Hematopoietic multipotent progenitor cell treated with erythropoietin and hydrocortisone succinate and interleukin-3 and kit ligand, for 6 days (in vitro differentiated cells): ENCODE measurements at regions not wholly inside any gene's neighbourhood (a gene's known extent, or its start where the extent isn't known, plus 50 kb on each side); places are given as distances from the start of the nearest gene placed in this dataset.
A peak's percentile ranks its signal among the peaks of the same experiment; 100 is the strongest.

Experiments used
- DNase-seq: peaks from one replicate; pipeline ENCODE4 v3.0.0-alpha.2; 2015

GRCh38 chr1:84090447-84091245 lies 53.4 kb upstream of the PRKACB start:
- DNase-seq: no peak

DNA sequence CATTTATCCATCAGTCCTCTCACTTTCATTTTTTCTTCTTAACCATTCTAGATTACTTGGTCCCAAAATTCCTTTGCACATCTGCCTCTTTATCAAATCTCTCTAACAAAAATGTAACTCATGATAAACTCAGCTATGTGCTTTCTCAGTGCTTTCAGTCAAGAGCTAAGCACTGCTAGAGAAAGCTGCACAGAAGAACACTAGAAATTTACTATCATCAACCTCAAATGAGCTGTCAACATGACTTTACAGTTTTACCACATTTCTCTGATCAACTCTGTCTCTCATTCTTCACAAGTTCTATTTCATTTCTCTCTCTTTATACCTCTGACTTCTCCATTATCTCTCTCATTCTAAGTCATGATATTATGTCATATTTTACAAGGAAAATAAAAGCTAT lies 54.2 kb upstream of the PRKACB start:
- DNase-seq: no peak

DNA sequence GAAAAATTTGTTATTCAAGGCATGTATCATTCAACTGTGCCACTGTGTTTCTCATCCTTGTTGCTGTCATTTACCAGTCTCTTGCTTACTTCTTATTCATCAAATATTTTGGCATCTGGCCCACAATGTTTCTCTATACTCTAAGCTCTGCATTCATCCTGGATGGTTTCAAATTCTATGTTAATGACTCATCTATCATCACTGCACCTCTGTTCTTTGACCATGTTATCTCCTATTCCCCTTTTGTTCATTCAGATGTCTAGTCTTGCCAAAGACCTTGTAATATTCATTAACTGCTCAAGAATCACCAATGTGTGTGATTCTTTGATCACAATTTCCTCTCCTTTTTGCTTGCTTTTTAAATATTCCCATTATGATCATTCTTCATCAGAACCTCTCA lies 54.6 kb upstream of the PRKACB start:
- DNase-seq: peak; percentile 52

- DNase-seq: no peak
Observed at GRCh38 chr1:84086616-84087015, 57.5 kb upstream of the PRKACB start.

GRCh38 chr1:84086189-84086588 lies 57.9 kb upstream of the PRKACB start:
- DNase-seq: no peak

- no peak for DNase-seq
Observed at GRCh38 chr1:84083307-84083706, 60.8 kb upstream of the PRKACB start.

- DNase-seq: peak; percentile 41
Observed at GRCh38 chr1:84078842-84079202, 65.2 kb upstream of the PRKACB start.

DNA sequence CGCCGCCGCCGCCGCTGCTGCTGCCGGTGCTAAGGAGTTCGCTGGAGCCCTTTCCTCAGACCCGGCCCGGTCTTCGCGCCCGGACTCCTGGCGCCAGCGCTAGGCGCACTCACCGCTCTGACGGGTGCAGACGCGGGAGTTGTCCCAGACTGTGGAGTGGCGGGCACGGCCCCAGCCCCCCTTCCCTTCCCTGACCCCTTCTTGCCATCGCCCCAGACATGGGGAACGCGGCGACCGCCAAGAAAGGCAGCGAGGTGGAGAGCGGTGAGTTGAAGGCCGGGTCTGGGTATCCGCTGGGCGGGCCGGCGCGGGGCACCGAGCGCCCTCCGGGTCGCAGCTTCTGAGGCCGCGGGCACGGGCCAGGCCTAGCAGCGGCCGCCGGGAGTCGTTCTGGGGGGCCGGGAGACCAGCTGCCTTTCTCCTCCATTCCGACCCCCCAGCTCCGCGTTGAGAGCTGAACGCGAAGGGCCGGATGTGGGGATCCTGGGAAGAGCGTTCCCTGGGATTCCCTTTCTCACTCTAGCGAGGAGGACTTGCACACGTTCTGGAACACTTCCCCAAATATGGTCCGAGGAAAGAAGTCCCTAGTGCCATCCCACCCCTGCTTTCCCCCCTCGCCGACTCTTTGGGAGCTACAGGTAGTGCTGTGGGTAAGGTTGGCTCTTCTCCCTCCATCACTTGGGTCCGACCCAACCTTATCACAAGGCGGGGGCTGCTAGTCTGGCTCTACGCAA lies 65.8 kb upstream of the PRKACB start:
- peak; percentile 36 for DNase-seq

DNA sequence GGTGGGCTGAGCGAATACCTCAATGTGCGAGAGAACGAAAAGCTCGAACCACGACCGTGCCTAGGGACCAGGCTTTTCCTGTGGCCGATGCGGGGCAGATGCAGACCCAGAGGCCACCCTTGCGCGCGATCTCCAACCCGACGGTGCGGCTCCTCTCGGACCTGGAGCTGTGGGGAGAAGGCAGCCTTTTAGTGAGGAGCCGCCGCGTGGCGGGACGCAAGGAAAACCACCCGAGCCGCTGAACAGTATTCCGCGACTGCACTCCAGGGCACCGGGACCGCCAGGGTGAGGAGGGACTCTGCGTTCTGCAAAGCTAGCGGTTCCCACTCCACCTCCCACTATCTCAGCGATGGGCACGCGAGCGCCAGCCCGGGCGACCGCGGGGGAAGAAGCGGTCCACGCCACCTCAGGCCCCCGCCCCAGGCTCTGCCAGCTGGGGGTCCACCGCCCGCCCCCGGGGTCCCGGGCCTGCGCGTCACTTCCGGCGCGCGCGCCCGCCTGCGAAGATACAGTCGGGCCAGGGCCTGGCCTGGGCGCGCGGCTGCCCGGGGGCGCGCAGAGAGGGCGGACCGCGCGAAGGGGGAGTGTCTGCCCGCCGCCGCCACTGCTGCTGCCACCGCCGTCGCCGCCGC lies 66.5 kb upstream of the PRKACB start:
- DNase-seq: peak; percentile 85

GRCh38 chr1:84073266-84073665 lies 70.8 kb upstream of the PRKACB start:
- DNase-seq: no peak

DNA sequence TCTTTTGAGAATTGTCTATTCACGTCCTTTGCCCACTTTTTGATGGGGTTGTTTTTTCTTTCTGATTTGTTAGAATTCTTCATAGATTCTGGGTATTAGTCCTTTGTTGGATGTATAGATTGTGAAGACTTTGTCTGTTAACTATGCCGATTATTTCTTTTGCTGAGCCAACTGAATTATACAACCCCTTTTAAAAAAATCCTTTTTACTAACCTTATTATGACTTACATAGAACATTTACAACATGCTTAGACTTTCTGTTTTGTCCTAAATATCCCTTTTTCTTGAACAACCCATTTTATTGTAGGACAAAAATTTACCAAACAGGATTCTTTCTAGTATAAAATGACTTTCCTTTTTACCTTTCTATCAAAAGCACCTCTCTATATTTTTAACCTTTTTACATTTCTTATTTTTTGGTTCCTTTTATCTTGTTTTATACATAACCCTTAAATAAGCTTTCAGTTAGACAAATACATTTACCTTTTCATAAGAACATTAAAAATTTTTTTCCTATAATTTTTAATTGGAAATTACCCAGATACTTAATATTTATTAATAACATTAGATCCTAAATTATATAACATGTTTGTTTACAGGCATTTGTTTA lies 70.4 kb upstream of the TTLL7 start:
- DNase-seq: peak; percentile 48

DNA sequence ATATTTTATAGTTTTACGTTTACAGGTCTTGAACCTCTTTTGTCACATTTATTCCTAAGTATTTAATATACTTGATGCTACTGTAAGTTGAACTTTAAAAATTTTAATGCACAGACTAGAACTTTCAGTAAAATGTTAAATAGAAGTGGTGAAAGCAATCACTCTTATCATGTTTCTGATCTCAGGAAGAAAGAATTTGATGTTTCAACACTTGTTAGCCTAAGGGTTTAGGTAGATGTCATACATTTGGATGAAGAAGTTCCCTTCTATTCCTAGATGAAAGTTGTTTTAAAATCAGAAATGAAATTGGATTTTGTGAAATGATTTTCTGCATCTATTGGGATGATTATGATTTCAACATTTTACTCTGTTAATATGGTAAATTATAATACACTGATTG lies 63.6 kb upstream of the TTLL7 start:
- no peak for DNase-seq

DNA sequence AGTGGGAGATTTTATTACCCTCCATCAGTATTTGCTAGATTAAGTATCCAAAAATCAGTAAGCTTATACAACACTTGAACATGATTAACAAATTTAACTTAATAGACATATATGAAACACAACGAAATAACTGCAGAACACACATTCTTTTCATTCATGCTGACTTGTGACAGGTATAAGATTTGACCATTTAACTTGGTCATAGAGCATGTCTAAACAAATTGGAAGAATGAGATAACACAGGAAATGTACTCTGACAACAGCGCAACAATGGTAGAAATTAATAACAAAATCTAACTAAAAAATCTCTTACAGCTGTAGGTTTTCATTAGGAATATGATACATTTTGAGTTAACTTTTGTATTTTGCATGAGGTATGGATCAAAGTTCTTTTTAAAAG lies 62.4 kb upstream of the TTLL7 start:
- no peak for DNase-seq

DNA sequence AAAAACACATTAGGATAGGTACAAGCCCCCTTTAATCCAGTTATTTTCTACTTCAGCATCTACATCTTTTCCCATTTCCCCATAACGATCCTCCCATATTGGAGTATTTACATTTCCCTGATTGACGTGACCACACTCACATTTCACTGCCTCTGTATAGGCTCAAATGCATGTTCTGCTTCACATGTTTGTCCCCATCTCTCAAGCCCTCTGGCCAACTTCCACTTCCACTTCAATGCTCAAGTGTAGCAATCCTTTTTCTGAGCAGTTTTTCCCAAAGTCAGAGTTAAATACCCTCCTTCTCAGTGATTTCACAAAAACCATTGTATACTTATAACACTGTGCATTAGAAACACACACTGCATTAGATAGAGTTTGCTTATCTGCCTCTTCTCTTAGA lies 61.8 kb upstream of the TTLL7 start:
- no peak for DNase-seq

DNA sequence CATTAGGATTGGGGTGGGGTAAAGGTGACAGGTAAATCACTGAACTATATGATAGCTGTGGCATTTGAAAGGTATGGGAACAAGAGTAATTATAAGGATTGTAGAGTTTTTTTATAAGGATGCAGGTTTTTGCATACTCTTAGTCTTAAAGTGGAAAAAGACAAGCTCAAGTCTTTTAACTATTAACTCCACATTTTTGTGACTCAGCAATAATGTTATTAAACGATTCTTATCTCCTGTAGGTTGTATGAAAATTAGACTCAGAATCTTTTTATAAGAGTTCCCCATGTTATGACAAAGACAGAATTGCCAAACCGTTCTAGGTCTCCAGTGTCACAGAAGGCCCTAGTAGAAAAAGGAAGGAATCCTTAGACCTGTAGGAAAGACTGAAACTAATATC lies 49.9 kb upstream of the TTLL7 start:
- DNase-seq: no peak
